ENCODE measurements at regions not wholly inside any gene's neighbourhood (a gene's known extent, or its start where the extent isn't known, plus 50 kb on each side); places are given as distances from the start of the nearest gene placed in this dataset.
"Not testable (repeated sequence)": the region's sequence is repeated elsewhere in the genome, so short reads cannot be mapped to it uniquely, and the experiment has no call there.

GRCh38 chr4:23976423-23976822 lies 86.6 kb upstream of the PPARGC1A start:
- DNase-seq = no peak

GRCh38 chr4:23973308-23973855 lies 83.5 kb upstream of the PPARGC1A start:
- no peak for DNase-seq

GRCh38 chr4:23972805-23973204 lies 83.0 kb upstream of the PPARGC1A start:
- no peak for DNase-seq

- DNase-seq = no peak
Measured at GRCh38 chr4:23972187-23972586, 82.3 kb upstream of the PPARGC1A start.

- DNase-seq = no peak
Measured at GRCh38 chr4:23970201-23970850, 80.5 kb upstream of the PPARGC1A start.

- DNase-seq = no peak
Measured at GRCh38 chr4:23969635-23970145, 79.8 kb upstream of the PPARGC1A start.

GRCh38 chr4:23967281-23967680 lies 77.4 kb upstream of the PPARGC1A start:
- no peak for DNase-seq

- no peak for DNase-seq
Measured at GRCh38 chr4:23966725-23967124, 76.9 kb upstream of the PPARGC1A start.

- DNase-seq = no peak
Measured at GRCh38 chr4:23962462-23962861, 72.6 kb upstream of the PPARGC1A start.

- DNase-seq = not testable (repeated sequence)
Measured at GRCh38 chr4:23961395-23961794, 71.5 kb upstream of the PPARGC1A start.

GRCh38 chr4:23959396-23960148 lies 69.7 kb upstream of the PPARGC1A start:
- no peak for DNase-seq

- DNase-seq = no peak
Measured at GRCh38 chr4:23958749-23959148, 68.9 kb upstream of the PPARGC1A start.

- DNase-seq = no peak
Measured at GRCh38 chr4:23957465-23957864, 67.6 kb upstream of the PPARGC1A start.

- no peak for DNase-seq
Measured at GRCh38 chr4:23956601-23957364, 66.9 kb upstream of the PPARGC1A start.

- DNase-seq = no peak
Measured at GRCh38 chr4:23952258-23952657, 62.4 kb upstream of the PPARGC1A start.

GRCh38 chr4:23947826-23948225 lies 58.0 kb upstream of the PPARGC1A start:
- no peak for DNase-seq

GRCh38 chr4:23946299-23946698 lies 56.5 kb upstream of the PPARGC1A start:
- DNase-seq = no peak

- DNase-seq = no peak
Measured at GRCh38 chr4:23945451-23946017, 55.7 kb upstream of the PPARGC1A start.

- DNase-seq = not testable (repeated sequence)
Measured at GRCh38 chr4:23944556-23944955, 54.7 kb upstream of the PPARGC1A start.

- DNase-seq = no peak
Measured at GRCh38 chr4:23943478-23943877, 53.6 kb upstream of the PPARGC1A start.

GRCh38 chr4:23942471-23942870 lies 52.6 kb upstream of the PPARGC1A start:
- DNase-seq = no peak
